HG03045 (cell line): ENCODE measurements at regions not wholly inside any gene's neighbourhood (a gene's known extent, or its start where the extent isn't known, plus 50 kb on each side); places are given as distances from the start of the nearest gene placed in this dataset.

ENCODE experiments used
- ATAC-seq: cut with Tn5 transposase; IDR thresholded peaks from one replicate; pipeline ENCODE4 v1.9.1; 2021; ENCODE audit warnings: mild to moderate bottlenecking, moderate library complexity; ENCODE audit not compliant: unreplicated experiment

GRCh38 chr2:194253528-194254259 lies 1403.3 kb upstream of the SLC39A10 start:
- ATAC-seq = no peak

GRCh38 chr2:194252127-194252526 lies 1404.9 kb upstream of the SLC39A10 start:
- no peak for ATAC-seq

GRCh38 chr2:194232600-194232999 lies 1424.4 kb upstream of the SLC39A10 start:
- ATAC-seq = no peak

- no peak for ATAC-seq
These were observed 1433.8 kb upstream of the SLC39A10 start for GRCh38 chr2:194223218-194223617.

- no peak for ATAC-seq
These were observed 1442.8 kb upstream of the SLC39A10 start for GRCh38 chr2:194214192-194214591.

- ATAC-seq = no peak
These were observed 1451.3 kb upstream of the SLC39A10 start for GRCh38 chr2:194205568-194206227.

GRCh38 chr2:194203898-194204297 lies 1453.1 kb upstream of the SLC39A10 start:
- ATAC-seq = no peak

GRCh38 chr2:194182888-194183287 lies 1474.1 kb upstream of the SLC39A10 start:
- ATAC-seq = no peak

- no peak for ATAC-seq
These were observed 1480.9 kb upstream of the SLC39A10 start for GRCh38 chr2:194176134-194176533.

GRCh38 chr2:194166818-194167217 lies 1490.2 kb upstream of the SLC39A10 start:
- no peak for ATAC-seq

- ATAC-seq = no peak
These were observed 1501.6 kb upstream of the SLC39A10 start for GRCh38 chr2:194155431-194155830.

GRCh38 chr2:194151231-194151630 lies 1505.8 kb upstream of the SLC39A10 start:
- ATAC-seq = no peak

- no peak for ATAC-seq
These were observed 1521.6 kb upstream of the SLC39A10 start for GRCh38 chr2:194135463-194135862.

GRCh38 chr2:194128810-194129209 lies 1528.2 kb upstream of the SLC39A10 start:
- ATAC-seq = no peak

- ATAC-seq = no peak
These were observed 1530.6 kb upstream of the SLC39A10 start for GRCh38 chr2:194126418-194126817.

GRCh38 chr2:194116861-194117260 lies 1540.2 kb upstream of the SLC39A10 start:
- ATAC-seq = no peak

GRCh38 chr2:194105358-194105757 lies 1551.7 kb upstream of the SLC39A10 start:
- ATAC-seq = no peak

GRCh38 chr2:194104687-194105086 lies 1552.3 kb upstream of the SLC39A10 start:
- peak; percentile 94 for ATAC-seq

- ATAC-seq = no peak
These were observed 1552.9 kb upstream of the SLC39A10 start for GRCh38 chr2:194103941-194104659.

GRCh38 chr2:194102546-194102945 lies 1554.5 kb upstream of the SLC39A10 start:
- ATAC-seq = no peak

GRCh38 chr2:194100201-194100600 lies 1556.8 kb upstream of the SLC39A10 start:
- no peak for ATAC-seq

GRCh38 chr2:194096402-194096801 lies 1560.6 kb upstream of the SLC39A10 start:
- ATAC-seq = no peak
